ENCODE measurements at regions not wholly inside any gene's neighbourhood (a gene's known extent, or its start where the extent isn't known, plus 50 kb on each side); places are given as distances from the start of the nearest gene placed in this dataset.

DNA sequence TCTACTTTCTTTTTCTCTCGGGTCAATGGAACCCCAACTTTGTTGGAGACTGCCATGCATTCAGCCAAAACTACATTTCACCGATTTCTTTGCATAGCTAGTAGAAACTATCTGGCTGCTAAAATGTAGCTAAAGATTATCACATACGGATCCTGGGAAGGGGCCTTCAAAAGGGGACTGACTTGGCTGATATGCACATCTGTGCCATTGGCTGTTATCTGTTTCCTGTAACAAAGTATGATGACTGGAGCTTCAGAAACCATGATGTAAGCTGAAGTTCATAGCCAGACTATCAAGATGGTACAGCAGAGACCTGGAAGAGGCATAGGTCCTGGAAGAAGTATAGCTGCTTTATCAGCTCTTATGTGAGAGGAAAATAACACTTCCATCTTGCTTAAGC is 179.1 kb downstream of the NSUN3 start:
- Histone ChIP-seq H3K23me2 (ENCODE audit: low read depth, low read length) (no peaks in the 10 kb centered on the region), H3K4me1 (replicated peaks in 1 of 4; ENCODE audit: control insufficient read depth in 3 of 4, insufficient read depth in 4 of 4, low read length in 3 of 4) (no peaks in the 10 kb centered on the region), H2AK5ac (ENCODE audit: low read depth, low read length) (no peak overlapping the region), H3K23ac (ENCODE audit: insufficient read length) (no peak overlapping the region), H4K20me1 (replicated peaks in 1 of 2; ENCODE audit: control insufficient read depth in 1 of 2, insufficient read depth in 2 of 2, low read length in 2 of 2) (no peaks in the 10 kb centered on the region), H3K56ac (replicated peaks; ENCODE audit: insufficient read length, low read depth, low read length) (no peak overlapping the region), H2BK15ac (ENCODE audit: low read length) (no peak overlapping the region), H3K4me2 (ENCODE audit: insufficient read depth in 1 of 2, low read depth in 2 of 2, low read length in 2 of 2) (no peak overlapping the region), H3K79me2 (ENCODE audit: control insufficient read depth in 1 of 2, insufficient read depth in 2 of 2, low read length in 2 of 2) (no peaks in the 10 kb centered on the region), H2BK20ac (ENCODE audit: low read length) (no peak overlapping the region), H2AFZ (ENCODE audit: low read length) (0 out of 2 replicates have a peak overlapping the region, but pooled peaks have one; percentile 73), H2BK5ac (ENCODE audit: low read depth, low read length) (no peak overlapping the region), H2BK120ac (replicated peaks; ENCODE audit: low read depth, low read length) (no peak overlapping the region), H3K9me3 (ENCODE audit: insufficient read depth in 2 of 2, low read depth in 1 of 2, low read length in 1 of 2) (no peaks in the 10 kb centered on the region), H4K8ac (ENCODE audit: extremely low read depth, insufficient read depth, low read length) (no peak overlapping the region), H2BK12ac (ENCODE audit: low read depth, low read length) (no peak overlapping the region), H3K27me3 (replicated peaks in 1 of 4; ENCODE audit: control insufficient read depth in 3 of 4, extremely low read depth in 1 of 4, insufficient read depth in 3 of 4, low read length in 3 of 4) (no peaks in the 10 kb centered on the region), H3K4ac (replicated peaks; ENCODE audit: insufficient read length, low read depth, low read length) (no peak overlapping the region), H3K14ac (ENCODE audit: insufficient read length) (no peak overlapping the region), H4K5ac (ENCODE audit: insufficient read length, low read depth, low read length) (no peak overlapping the region), H4K91ac (replicated peaks; ENCODE audit: insufficient read length, low read length) (no peak overlapping the region), H3K9ac (replicated peaks in 1 of 4; ENCODE audit: extremely low read depth in 1 of 4, low read depth in 3 of 4, low read length in 3 of 4) (no peak overlapping the region), H3K18ac (ENCODE audit: extremely low read depth, low read length) (no peak overlapping the region), H3K36me3 (ENCODE audit: control insufficient read depth in 2 of 4, insufficient read depth in 4 of 4, low read length in 3 of 4) (no peaks in the 10 kb centered on the region), H3K27ac (ENCODE audit: low read depth, low read length) (no peak overlapping the region), H3K79me1 (ENCODE audit: low read depth, low read length) (no peaks in the 10 kb centered on the region), H3K4me3 (ENCODE audit: extremely low read depth in 1 of 4, insufficient read depth in 2 of 4, low read depth in 3 of 4, low read length in 4 of 4) (no peak overlapping the region)
- WGBS, 2 experiments (ENCODE audit: extremely low coverage in 1 of 2, insufficient coverage in 1 of 2, insufficient read length in 1 of 2, insufficient replicate concordance in 2 of 2, low coverage in 1 of 2, low lambda C conversion rate in 2 of 2, missing lambda C conversion rate in 1 of 2): 79% methylated on average over 3 of the region's 3 CpGs; no CpG with 5 or more reads in 1 of the 2 experiments
- ChIA-PET POLR2A (ENCODE audit: partially characterized antibody) (no interaction called here), CTCF (ENCODE audit: partially characterized antibody) (interaction anchor here (4.0 kb wide), 1 partner anchor 8 kb away, joined by 24 read pairs; no protein-coding TSS in a partner anchor)
- FAIRE-seq: no peak
- DNase-seq (ENCODE audit: low read depth in 1 of 2, low spot score in 2 of 2): no peak
- TF ChIP-seq, protein P1, sequence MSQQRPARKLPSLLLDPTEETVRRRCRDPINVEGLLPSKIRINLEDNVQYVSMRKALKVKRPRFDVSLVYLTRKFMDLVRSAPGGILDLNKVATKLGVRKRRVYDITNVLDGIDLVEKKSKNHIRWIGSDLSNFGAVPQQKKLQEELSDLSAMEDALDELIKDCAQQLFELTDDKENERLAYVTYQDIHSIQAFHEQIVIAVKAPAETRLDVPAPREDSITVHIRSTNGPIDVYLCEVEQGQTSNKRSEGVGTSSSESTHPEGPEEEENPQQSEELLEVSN (IDR thresholded peaks at IDR 0.05): no peak
- TF ChIP-seq RAD21 (IDR thresholded peaks at IDR 0.05 in 1 of 2, conservative IDR thresholded peaks at IDR 0.05 in 1 of 2; ENCODE audit: low read depth in 2 of 2, low read length in 2 of 2) (no peak), POU5F1 (IDR thresholded peaks at IDR 0.05; ENCODE audit: low read depth, low read length) (no peak), POLR2A (IDR thresholded peaks at IDR 0.05; ENCODE audit: control extremely low read depth in 1 of 2, low read depth in 2 of 2, low read length in 2 of 2) (no peak), POLR2AphosphoS5 (IDR thresholded peaks at IDR 0.05; ENCODE audit: low read depth, low read length) (no peak), SIN3A (conservative IDR thresholded peaks at IDR 0.05 in 1 of 2, IDR thresholded peaks at IDR 0.05 in 1 of 2; ENCODE audit: low read depth in 1 of 2, low read length in 2 of 2) (no peak), RNF2 (IDR thresholded peaks at IDR 0.05; ENCODE audit: borderline replicate concordance, low read depth, low read length, missing control alignments, poor library complexity, severe bottlenecking) (no peak), SUZ12 (IDR thresholded peaks at IDR 0.05; ENCODE audit: low read length) (no peak), ZNF274 (IDR thresholded peaks at IDR 0.05; ENCODE audit: borderline replicate concordance, extremely low read depth, low read length) (no peak), RXRA (IDR thresholded peaks at IDR 0.05; ENCODE audit: insufficient read depth, low read depth, low read length) (no peak), TBP (IDR thresholded peaks at IDR 0.05; ENCODE audit: low read depth, low read length) (no peak)
- TF ChIP-seq, protein P2, sequence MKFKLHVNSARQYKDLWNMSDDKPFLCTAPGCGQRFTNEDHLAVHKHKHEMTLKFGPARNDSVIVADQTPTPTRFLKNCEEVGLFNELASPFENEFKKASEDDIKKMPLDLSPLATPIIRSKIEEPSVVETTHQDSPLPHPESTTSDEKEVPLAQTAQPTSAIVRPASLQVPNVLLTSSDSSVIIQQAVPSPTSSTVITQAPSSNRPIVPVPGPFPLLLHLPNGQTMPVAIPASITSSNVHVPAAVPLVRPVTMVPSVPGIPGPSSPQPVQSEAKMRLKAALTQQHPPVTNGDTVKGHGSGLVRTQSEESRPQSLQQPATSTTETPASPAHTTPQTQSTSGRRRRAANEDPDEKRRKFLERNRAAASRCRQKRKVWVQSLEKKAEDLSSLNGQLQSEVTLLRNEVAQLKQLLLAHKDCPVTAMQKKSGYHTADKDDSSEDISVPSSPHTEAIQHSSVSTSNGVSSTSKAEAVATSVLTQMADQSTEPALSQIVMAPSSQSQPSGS (IDR thresholded peaks at IDR 0.05; ENCODE audit: low read length): no peak

Data from H1 (cell line).